ENCODE measurements at regions not wholly inside any gene's neighbourhood (a gene's known extent, or its start where the extent isn't known, plus 50 kb on each side); places are given as distances from the start of the nearest gene placed in this dataset.

DNA sequence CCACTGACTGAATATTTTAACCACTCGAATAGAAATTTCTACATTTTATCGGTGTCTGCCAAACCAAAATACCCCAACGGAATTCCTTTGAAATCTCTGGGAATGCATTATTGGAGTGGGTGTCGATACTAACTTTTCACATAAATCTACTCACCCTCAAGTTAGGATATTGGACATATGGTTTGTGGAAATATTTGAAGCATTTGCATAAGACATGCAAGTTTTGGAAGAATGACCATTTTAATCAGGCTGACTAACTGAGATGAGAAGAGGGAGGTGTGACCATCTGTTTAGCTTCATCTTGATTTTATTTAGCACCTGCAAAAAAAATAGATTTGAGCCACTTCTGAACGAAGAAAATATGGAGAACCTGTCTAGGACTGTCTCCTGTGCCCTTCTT is 61.2 kb downstream of the KLF6 start:
- no peak for DNase-seq (ENCODE audit: low spot score)

DNA sequence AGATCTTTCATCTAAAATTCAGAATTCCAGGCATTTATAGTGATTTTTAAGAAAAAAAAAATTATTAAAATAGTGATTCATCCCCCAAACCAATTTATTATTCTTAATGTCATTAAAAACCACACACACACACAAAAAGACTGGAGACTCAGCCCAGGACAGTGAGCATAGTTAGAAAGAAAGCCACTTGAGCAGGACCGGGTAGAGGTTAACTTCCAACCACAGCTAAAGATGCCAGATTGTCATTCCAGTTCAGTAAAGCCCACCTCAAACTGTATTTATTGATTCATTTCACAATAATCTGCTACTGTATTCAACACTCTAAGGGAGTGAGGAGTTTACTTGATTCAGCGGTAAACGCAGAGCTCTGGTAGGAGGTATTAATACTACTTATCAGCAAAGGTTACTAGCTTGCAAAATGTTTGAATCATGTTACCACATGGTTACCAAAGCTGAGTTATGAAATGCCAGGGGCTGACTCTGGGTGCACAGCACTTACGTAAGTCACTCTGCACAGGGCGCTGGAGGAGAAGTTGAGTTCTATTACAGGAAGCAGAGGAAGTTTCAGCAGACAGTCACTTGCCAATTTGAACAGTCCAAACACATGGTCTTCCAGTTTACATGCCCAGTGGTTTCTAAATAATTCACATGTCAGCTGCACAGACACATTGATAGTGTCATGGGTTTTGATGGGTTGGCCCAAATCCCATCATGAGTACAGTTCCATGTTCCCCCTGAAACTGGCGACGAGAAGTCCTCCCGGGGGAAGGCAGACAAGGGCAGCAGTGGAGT is 64.6 kb downstream of the KLF6 start:
- peak; percentile 70 for DNase-seq (ENCODE audit: low spot score)

DNA sequence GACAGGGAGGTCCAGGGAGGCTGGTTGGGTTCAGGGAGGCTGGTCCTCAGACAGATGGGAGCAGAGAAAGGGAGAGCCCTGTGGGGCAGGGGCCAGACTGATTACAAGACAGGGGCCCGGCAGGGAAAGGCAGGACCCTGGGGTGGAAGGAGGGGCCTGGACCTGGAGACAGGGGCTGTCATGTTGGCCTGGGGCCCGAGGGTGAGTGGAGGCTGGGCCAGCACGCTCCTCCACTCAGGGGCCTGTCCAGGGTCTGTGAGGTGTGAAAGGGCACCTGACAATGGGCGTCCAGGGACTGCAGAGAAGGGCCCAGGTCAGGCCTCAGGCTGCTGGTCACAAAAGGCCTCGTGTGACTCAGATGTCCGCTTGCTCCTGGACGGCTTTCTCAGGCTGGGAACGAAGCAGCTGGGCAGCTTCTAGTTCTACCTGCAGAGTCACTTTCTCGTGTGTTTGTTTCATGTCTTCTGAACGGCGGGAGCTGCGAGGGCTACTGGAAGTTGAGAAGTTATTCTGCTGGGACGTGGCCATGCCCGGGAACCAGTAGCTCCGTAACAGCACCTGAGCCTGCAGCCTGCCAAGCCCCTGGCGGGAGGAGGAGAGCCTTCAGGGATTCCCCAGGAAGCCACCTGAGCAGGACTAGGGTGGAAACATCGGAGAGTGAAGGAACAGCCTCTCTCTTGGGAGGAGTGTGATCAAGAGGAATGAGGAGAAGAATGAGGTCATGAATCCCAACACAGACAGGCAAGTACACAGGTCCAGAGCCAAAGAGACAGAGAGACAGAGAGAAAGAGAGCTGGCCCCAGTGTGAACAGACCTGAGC is 65.8 kb downstream of the KLF6 start:
- no peak for DNase-seq (ENCODE audit: low spot score)

DNA sequence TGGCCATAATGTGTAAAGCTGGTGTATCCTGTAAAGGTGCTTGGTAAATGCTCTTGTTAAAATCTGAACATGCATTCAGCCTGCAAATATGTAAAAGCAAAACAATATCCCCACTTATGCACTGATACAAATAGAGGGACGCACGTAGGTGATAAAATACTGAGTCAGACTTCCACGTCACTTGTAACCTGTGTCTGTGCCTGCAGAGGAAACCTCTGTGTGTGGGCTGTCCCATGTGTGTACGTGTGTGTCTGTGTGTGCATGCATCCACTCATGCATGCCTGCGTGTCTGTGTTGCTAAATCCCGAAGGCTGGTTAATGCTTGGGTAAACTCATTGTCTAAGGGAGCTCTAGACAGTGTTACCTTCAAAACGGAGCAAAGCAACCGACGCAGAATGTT is 68.9 kb downstream of the KLF6 start:
- no peak for DNase-seq (ENCODE audit: low spot score)

DNA sequence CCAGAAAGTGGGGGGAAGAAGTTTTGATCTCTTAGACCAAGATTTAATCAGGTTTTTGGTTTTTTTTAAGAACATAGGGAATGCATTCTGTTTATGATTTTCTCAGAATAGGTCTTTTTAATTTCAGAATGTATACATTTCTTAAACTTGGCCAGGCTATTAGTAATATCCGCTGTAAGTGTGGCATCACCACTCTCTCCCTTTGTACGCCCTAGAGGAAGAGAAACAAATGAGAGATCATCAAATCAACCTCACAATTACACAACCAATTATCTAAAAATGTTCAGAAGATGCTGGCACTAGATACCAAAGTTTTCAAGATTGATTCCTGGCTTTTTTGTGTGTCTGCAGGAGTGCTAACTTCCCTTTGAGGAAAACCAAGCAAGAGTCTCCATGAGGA is 70.0 kb downstream of the KLF6 start:
- no peak for DNase-seq (ENCODE audit: low spot score)

DNA sequence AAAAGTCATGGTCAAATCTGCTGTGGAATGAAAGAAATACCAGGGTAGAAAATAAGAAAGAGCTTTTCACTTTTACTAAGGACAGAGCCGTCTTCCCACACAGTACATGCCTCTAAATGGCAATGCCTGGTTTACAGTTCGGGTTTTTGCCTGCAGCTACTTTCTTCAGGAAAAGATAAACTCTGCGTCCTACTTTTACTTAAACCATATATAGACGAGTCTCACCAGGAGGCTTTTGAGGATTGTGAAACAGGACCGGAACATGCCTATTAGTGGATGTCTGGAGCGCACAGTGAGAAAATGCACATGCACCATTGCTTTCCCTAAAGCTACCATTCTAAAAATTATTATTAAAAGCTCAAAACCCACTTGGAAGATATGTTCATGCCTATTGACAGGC is 70.5 kb downstream of the KLF6 start:
- no peak for DNase-seq (ENCODE audit: low spot score)

DNA sequence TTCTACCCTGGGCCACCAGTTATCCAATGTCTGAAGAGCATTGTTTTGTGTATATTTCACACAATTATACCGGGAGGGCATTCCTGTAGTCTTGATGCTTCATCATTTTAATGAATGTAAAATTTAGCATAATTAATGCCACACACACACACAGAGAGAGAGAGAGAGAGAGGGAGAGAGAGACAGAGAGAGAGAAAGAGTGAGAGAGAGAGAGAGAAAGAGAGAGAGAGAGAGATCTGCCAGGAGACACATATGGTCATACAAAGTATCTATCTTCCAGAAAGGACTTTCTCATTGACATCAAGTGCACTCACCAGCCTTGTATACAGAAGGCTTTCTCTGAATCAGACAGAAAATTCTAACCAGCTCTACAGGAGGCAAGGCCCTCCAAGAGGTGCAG is 72.3 kb downstream of the KLF6 start:
- DNase-seq (ENCODE audit: low spot score) = no peak

DNA sequence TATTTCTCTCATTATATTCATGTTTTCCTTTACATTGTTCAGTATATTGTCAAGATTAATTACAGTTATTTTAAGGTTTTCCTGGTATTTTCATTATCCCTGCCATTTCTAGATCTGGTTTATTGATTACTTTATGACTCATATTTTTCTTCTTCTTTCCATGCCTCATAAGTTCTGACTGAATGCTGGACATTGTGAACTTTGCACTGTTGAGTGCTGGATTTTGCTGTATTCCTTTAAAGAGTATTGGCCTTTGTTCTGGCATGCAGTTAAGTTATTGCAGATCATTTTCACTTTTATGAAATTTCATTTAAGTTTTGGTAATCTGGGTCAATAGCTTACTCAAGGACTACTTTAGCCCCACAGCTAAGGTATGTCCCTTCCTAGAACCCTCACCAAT is 73.1 kb downstream of the KLF6 start:
- DNase-seq (ENCODE audit: low spot score) = no peak

DNA sequence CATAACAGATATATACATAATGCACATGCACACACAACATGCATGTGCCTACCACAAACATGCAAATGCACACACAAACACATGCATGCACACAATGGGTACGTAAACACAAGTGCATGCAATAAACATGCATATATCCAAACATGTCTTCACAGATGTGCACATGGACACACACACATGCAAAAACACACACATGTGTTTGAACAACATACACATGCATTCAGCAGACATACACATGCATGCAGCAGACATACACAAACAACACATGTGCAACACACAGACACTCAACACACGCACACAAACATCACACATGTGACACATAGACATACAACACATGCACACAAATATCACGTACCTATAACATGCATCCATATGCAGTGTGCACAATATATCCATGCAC is 74.2 kb downstream of the KLF6 start:
- DNase-seq (ENCODE audit: low spot score) = no peak

DNA sequence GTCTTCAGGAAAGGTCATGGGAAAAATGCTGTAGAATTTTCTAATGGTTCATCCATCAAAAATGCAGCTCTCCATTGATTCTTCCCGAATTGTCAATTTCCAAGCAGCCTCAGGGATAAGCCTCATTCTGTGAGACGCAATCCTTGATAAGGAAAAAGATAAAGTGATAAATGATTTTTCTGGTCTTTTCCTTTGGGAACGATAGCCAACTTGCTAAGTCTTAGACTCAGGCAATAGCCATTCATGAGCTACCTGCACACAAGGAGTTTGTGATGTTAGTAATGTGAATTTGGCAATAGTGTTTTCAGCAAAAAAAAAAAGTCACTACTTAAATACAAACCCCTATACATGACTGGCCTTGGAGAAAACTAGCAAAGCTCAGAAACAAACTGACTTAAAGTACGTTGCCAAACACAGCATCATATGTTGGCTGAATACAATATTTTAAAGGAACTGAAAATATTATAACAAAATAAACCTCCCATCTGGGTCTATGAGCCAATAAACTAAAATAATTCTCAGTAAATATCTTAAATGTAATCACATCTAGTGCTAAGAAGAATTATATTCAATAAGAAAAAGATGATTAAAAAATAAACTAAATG is 75.5 kb downstream of the KLF6 start:
- DNase-seq (ENCODE audit: low spot score) = no peak

DNA sequence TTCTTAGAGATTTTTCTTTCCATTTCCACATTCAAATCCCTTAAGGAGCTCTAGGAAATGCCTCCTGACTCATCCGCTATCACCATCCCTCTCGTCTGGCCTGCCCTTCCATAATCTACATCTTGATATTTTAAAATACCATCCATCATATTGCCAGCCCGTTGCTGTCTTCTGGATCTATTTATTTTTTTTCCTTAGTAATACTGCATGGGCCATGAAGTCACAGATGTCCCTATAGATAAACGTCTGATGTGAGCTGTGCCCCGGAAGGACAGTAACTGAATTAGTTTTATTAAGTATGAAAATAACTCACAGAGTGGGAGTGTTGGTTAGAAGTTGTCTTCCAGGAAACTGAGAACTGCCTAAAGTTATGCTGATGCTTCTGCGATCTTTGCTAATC is 76.2 kb downstream of the KLF6 start:
- DNase-seq (ENCODE audit: low spot score) = no peak

DNA sequence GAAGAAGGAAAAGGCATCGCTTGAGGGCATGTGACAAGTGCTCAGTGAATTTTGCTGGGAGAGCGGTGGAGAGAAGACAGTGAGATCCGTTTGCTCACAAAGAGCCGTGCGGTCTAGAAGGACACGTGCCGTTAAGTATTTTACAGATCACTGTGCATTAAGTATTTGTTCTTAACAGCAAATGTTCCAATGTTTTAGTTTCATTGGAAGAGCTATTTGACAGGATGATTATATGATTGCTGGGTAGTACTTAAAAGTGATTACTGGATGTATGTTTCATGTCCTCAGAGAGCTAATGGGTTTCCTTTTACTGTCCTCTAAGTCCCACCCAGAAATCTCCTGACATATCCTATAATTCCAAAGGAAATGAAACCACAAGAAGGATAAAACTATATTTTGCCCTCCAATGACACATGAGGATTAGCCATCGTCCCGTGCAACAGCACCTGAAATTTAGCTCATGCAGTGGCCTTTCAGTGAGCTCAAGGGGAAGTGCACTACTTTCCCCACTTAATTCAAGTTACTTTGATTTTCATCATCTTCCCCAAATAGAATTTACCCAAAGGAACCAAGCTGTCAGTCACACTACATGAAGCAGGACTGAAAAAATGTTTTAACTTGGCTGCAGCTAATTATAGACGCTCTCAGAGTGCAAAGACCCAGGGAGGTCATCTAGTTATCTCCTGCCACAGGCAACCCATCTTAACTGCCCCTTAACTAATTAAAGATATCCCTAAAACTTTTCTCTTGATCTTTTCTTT is 80.3 kb downstream of the KLF6 start:
- no peak for DNase-seq (ENCODE audit: low spot score)

DNA sequence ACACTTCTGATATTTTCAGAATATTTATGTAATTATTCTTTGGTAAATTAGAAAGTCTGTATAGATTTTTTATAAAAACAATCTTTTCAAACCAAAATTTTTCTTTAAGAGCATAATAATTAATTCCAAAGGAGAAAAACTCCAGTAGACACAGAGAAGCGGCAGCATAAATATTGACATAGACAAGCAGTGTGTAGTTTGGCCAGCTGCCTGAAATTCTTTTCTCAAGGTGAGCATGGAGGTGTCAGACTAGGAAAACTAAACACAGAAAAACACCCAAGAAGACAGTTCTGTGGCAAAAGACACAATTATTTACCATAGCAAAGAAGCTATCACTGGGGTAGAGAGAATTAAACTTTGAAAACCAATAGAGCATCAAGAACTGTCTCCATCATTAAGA is 82.4 kb downstream of the KLF6 start:
- DNase-seq (ENCODE audit: low spot score) = no peak

DNA sequence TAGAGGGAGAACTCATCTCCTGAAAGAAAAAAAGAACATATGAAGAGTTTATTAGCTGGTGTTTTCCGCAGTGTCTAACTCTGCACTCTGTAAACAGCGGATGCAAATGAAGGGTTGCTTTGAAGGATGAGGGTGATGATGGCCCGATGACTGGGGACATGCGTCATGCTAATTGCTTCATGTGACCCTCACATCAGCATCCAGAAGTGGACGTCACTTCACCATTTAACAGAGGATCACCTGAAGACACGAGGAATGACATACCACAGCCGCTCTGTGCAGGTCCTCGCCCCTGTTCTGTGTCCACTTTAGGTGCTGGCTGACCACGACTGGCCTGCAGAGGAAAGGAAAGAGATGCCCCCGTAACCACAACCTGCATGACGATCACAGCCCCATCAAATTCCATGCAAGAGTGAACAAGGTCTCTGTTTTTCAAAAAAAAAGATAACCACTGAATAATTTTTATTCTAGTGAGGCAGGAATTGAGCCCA is 82.9 kb downstream of the KLF6 start:
- DNase-seq (ENCODE audit: low spot score) = no peak

DNA sequence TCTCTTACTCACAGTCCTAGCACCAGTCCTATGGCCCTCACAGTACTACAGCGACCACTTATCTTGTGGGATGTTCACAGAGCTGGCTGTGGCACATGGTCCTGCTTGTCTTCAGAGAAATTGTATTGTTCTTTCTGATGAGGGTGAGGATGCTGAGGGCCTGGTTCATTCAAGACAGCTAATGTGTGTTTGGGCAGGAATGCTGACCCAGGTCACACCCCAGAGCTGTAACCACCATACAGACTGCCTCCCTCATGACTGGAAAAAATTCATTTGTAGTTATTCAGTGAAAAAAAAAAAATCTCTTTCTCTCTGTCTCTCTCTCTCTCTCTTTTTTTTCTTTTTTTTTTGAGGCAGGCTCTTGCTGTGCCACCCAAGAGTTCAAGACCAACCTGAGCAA is 83.5 kb downstream of the KLF6 start:
- no peak for DNase-seq (ENCODE audit: low spot score)

DNA sequence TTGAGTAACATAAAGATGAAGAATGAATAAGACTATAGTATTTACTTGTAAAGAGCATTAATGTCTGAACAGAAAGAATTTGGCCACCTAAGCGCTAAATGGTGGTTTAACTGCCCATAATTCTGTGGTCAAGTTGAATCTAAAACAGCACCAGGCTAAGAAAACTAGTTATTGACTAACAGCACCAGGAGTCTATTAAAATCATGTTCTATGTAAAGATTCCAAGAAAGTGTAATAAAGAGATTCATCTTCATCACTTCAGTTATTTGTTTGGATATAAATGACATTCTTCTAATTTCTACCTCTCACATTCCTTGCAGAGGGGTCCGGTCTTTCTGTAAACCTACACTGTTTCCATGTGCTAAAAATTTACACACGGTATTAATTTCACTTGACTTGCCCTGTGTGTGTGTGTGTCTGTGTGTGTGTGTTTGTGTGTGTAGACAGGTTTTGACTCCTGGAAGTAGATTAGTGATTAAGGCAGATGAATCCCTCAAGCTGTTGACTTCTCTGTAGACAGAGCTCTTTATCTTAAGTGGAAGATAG is 84.4 kb downstream of the KLF6 start:
- no peak for DNase-seq (ENCODE audit: low spot score)

DNA sequence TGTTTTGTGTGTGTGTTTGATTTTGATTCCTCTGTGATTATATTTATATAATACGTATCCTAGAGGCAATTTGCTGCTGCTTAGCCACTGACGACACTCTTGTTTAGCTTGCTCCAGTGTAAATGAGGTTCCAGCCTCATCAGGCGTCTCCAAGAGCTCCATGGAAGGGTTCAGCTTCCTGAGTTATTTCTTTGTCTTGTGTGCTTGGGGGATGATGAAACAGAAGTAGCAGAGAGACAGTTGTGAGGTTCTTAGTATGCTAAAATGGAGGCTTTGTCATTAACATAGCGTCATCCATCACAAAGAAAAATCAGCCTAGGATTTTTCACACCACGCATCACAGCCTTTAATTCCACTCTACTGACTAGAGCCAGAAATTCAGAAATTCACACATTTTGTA is 85.1 kb downstream of the KLF6 start:
- DNase-seq (ENCODE audit: low spot score) = no peak

DNA sequence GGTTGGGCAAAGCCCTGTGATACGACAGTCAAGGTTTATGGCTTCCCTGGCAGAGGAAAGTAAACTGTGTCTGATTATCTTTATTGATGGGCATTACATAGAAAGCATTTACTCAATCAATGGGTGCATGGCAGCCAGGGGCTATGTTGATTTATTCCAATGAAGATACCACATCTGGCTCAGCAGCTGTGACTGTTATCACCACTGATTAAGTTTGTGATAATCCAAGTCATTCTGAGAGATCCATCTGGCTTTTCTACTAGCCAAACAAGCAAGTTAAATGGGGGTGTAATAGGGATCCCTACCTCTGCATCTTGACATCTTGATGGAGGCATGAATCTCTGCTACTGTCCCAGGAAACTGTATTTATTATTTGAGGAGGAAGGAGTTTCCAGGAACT is 86.7 kb downstream of the KLF6 start:
- no peak for DNase-seq (ENCODE audit: low spot score)

DNA sequence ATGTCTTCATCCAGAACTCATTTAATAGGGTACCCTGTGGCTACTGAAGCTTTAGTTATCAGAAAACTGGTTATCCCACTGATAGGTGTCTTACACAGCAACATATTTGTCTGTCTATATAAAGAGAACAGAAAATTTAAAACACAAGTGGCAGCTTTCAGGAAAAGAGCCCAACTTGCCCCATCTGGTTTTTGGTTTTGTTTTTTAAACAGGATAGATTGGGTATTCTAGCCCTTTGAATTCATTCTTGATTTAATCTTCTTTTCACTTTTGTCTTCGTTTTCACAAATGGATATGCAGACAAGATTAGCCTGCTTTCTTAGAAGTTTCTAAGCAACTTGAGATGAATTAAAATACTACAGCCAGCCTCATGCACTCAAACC is 91.3 kb downstream of the KLF6 start:
- no peak for DNase-seq (ENCODE audit: low spot score)

DNA sequence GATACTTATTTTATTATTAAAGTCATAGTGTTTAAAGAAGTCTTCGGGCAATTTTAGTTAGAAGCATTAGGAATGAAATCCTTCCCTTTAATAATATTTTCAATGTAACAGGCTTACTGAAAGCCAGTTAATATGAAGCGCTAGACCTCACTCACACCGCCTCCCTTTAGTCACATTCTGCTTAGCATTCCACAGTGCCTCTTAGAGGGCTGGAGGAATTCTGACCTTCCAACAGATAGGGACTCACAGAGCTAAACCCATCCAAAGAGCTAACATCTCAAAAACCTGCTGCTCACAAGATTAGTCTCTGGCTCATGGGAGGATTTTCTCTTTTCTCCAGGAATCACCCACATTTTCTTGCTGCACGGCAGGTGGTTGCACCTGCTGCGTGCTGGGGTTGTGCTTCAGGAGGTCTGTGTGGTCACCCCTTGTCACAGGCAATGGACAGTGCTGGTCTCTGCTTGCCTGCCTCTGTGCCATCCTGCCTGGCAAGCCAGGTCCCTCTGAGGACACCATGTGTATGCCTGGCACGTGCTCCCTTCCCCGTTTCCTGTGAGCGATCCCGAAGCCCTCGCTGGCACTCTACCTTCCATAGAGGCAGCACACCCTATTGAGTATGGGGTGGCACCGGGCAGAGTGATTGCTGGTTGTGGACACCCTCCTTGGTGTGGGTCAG is 91.8 kb downstream of the KLF6 start:
- no peak for DNase-seq (ENCODE audit: low spot score)

DNA sequence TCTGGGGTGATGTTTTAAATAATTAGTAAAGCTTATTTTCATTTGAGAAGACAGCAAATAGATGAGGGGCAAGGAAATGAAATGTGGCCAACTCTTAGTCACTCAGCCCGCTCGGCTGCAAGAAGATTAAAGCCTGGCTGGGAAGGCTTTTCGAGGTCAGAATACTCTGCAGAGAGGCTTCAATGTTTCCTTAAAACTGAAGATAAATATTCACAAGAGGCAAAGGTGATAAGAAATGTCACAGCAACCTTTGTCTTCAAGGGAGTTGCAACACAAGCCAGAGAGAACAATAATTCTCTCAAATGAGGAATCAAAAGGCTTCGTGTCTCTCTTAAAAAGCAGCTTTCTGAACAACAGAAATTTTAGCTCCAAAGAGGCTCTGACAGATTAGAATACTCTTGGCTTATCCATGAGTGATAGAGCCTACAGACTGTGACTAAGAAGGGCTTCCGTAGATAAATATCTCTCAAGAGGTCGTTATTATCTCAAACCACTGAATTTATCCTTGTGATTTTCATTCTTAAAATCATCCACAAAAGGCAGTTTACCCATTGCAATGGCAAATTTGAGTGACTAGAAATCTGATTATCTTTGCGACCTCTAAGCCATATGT is 92.5 kb downstream of the KLF6 start:
- no peak for DNase-seq (ENCODE audit: low spot score)
